IPS-NIHi11 (cell line): ENCODE measurements at regions not wholly inside any gene's neighbourhood (a gene's known extent, or its start where the extent isn't known, plus 50 kb on each side); places are given as distances from the start of the nearest gene placed in this dataset.
"Not testable (repeated sequence)": the region's sequence is repeated elsewhere in the genome, so short reads cannot be mapped to it uniquely, and the experiment has no call there.

Source experiments
- DNase-seq: peaks from one replicate; pipeline ENCODE4 v3.0.0; 2012; ENCODE audit warnings: mixed read lengths, low spot score

- no peak for DNase-seq
Measured at GRCh38 chr6:168939041-168939440, 314.6 kb downstream of the THBS2 start.

- DNase-seq, result no peak
Measured at GRCh38 chr6:168938546-168938945, 315.1 kb downstream of the THBS2 start.

GRCh38 chr6:168937054-168937453 is 316.6 kb downstream of the THBS2 start:
- peak; percentile 16 for DNase-seq

DNA sequence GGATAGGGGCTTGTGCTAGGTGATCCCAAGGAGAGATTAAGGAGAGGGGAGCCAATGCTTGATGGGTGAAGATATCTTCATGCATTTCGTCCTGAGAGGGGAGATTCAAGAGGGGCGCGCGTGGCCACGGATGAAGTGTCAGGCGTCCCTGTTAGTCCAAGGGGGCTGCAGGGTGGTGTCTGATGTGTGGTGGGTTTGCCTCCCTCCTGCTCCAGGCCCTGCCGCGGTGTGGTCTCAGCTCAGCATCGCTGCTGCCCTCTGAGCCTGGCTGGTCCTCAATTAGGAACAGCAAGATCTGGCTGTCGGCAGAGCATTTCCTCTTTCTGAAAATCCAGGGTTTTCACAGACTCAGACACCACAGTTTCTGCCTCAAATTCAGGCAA is 318.0 kb downstream of the THBS2 start:
- DNase-seq, result no peak

GRCh38 chr6:168934660-168935627 is 318.7 kb downstream of the THBS2 start:
- DNase-seq, result no peak

GRCh38 chr6:168932171-168932570 is 321.5 kb downstream of the THBS2 start:
- not testable (repeated sequence) for DNase-seq

GRCh38 chr6:168931072-168931471 is 322.6 kb downstream of the THBS2 start:
- DNase-seq, result not testable (repeated sequence)

GRCh38 chr6:168929871-168930450 is 323.7 kb downstream of the THBS2 start:
- DNase-seq, result no peak

DNA sequence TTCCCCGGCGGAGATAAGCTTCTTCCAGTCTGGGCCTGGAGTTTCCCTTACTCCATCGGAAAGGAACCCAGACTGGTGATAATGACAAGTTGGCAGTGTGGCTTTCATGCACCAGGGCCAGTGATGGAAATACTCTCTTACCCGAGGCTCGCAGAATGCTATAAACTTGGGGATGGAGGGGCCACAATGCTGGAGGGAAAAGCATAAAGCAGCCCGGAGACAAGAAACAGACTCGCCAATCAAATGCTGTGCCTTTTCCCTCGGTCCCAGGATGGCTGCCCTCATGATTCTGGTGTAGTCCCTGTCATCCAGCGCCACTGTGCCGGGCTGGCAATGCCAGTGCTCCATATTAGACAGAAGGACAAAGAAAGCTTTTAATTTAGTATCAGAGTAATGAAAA is 325.6 kb downstream of the THBS2 start:
- no peak for DNase-seq

DNA sequence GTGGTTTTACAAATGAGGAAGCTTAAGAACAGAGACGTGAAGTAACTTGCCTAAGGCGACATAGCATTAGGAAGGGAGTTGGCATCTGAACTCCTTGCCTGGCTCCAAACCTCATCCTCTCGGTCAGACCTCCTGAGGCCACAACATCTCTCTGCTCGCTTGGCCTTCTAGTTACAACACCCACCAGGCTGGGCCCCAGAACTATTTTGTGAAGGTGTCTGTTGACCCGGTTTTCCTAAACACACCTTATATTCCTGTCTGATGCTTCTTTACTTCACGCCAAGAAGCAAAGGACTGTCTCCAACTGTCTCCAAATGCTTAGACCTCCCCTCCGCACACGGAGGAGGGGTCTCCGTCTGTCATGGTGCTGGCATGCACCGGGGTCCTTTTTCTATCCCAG is 326.6 kb downstream of the THBS2 start:
- no peak for DNase-seq

DNA sequence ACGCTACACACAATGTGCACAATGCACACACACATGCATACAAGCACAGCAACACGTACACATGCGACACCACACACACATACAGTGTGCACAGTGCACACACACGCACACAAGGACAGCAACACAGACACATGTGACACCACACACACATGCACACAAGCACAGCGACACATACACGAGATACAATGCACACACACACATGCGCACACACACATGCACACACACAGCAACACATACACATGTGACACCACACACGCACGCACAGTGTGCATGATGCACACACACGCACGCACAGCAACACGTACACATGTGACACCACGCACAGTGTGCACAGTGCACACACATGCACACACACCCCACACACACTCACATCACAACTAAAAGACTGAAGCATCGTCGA is 327.3 kb downstream of the THBS2 start:
- no peak for DNase-seq

- no peak for DNase-seq
Measured at GRCh38 chr6:168925671-168926070, 328.0 kb downstream of the THBS2 start.

- DNase-seq, result no peak
Measured at GRCh38 chr6:168923171-168923570, 330.5 kb downstream of the THBS2 start.

DNA sequence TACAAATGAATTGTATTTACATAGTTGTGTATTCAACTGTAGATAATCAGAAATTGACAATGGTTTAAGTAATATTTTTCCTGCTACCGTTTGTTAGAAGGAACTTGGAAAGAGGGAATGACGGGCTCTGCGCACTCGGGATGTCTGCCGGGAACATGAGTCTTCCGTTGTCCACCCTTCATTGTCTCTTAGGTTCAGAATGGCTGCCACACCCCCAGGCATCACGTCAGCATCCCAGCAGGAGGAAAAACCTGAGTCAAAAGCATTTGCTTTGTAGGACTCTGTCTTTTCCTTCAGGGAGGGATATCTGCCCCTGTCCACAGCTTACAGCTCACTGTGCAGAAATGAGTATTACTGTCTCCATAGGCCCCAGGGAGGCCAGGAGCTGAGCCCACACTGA is 331.2 kb downstream of the THBS2 start:
- no peak for DNase-seq

DNA sequence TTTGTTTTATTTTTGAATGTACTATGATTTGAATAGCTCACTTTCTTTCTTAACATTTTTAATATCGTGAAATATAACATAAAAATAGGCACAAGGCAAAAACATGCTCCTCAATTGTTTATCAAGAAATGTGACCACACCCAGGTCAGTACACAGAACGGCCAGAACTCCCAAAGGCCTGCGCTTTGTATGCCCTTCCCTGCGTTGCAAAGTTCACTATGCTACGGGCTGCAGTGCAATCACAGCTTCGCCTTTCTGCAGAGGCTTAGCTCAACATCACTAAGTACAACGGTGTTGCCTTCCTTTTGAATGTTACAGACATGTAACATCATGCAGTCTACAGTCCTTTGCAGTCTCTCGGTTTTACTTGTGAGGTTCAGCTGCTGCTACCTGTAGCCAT is 333.4 kb downstream of the THBS2 start:
- DNase-seq, result no peak

- no peak for DNase-seq
Measured at GRCh38 chr6:168919470-168920179, 334.0 kb downstream of the THBS2 start.

- no peak for DNase-seq
Measured at GRCh38 chr6:168916576-168917211, 337.0 kb downstream of the THBS2 start.

- no peak for DNase-seq
Measured at GRCh38 chr6:168915855-168916254, 337.8 kb downstream of the THBS2 start.

DNA sequence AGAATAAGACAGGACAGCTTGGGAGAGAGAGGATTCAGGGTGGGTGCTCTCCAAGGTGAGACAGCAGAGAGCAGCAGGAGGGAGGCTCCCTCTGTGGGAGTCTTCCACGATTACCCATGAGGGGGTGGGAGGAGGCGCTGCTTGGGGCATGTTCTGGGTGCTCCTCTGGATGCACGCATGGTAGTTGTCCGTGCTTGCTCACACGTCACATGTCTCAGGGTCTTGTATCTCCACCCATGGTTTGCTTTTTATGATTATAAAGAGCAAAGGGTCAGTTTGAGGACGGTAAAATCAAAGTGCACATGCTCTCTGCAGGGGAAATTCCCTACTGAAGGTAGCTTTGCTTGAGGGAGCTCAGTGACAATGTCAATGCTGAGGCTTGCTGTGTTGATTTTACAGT is 338.4 kb downstream of the THBS2 start:
- no peak for DNase-seq

- DNase-seq, result no peak
Measured at GRCh38 chr6:168913866-168914469, 339.7 kb downstream of the THBS2 start.

- not testable (repeated sequence) for DNase-seq
Measured at GRCh38 chr6:168913231-168913865, 340.3 kb downstream of the THBS2 start.
